Cardiac fibroblast (primary cell): ENCODE measurements at regions not wholly inside any gene's neighbourhood (a gene's known extent, or its start where the extent isn't known, plus 50 kb on each side); places are given as distances from the start of the nearest gene placed in this dataset.

Experiments
- DNase-seq, 2 donors: peaks; one replicate each; pipeline versions ENCODE4 v3.0.0 to v3.0.0-alpha.2; 2010; ENCODE audit warnings: low read depth in 2 of 2
- H3K4me3 ChIP-seq, 2 donors: replicated peaks in 1 of 2; 1 replicate in 1 of 2; 2 replicates in 1 of 2; pipeline ENCODE4 v1.5.1; 2011; ENCODE audit warnings: low read depth in 2 of 2, low read length in 2 of 2, mild to moderate bottlenecking in 2 of 2, moderate library complexity in 1 of 2
- TF ChIP-seq, protein P1 (sequence below): IDR thresholded peaks from one replicate; pipeline ENCODE4 v1.5.1; 2011; ENCODE audit warnings: low read depth, mild to moderate bottlenecking, low read length, inconsistent platforms

DNA sequence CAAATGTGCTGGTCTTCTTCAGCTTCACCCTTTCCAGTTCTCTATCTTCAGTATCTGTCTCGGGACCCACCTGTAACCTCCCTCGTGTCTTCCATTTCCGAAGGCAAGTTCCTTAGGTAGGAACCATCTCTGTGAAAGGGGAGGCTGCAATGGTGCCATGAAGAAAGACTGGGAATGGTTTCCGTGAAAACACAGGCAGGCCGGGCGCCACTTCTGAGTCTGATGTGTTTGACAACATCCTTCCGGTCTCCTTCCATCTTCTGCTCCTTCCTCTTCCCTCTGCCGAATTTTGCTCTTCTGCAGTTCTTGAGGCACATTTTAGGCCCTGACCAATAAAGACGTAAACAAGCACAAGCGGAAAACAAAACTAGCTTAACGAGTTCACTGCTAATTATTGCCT is 328.0 kb downstream of the THBS2 start:
- no peak for DNase-seq
- TF ChIP-seq, protein P1, sequence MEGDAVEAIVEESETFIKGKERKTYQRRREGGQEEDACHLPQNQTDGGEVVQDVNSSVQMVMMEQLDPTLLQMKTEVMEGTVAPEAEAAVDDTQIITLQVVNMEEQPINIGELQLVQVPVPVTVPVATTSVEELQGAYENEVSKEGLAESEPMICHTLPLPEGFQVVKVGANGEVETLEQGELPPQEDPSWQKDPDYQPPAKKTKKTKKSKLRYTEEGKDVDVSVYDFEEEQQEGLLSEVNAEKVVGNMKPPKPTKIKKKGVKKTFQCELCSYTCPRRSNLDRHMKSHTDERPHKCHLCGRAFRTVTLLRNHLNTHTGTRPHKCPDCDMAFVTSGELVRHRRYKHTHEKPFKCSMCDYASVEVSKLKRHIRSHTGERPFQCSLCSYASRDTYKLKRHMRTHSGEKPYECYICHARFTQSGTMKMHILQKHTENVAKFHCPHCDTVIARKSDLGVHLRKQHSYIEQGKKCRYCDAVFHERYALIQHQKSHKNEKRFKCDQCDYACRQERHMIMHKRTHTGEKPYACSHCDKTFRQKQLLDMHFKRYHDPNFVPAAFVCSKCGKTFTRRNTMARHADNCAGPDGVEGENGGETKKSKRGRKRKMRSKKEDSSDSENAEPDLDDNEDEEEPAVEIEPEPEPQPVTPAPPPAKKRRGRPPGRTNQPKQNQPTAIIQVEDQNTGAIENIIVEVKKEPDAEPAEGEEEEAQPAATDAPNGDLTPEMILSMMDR, result no peak
- H3K4me3 ChIP-seq, result no peak overlapping the region

DNA sequence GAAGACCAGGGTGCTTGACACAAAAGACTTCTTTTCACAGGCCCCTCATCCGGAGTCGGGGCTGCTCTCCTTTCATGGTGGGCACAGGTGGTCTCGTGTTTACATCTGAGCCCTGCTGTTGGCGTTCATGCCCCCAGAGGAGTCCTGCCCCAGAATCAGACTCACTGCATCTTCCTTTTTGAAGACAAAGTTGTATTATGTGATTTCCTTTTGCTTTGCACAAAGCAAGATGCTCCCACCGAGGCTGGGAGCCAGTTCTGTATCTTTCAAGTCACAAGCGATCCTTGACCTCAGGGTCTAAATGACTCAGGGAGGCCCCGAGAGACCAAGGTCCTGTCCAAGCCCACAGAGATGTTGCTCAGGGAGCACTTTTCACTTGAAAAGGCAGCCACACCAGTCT is 330.5 kb downstream of the THBS2 start:
- TF ChIP-seq, protein P1, result no peak
- DNase-seq, result no peak
- H3K4me3 ChIP-seq, result no peak overlapping the region

DNA sequence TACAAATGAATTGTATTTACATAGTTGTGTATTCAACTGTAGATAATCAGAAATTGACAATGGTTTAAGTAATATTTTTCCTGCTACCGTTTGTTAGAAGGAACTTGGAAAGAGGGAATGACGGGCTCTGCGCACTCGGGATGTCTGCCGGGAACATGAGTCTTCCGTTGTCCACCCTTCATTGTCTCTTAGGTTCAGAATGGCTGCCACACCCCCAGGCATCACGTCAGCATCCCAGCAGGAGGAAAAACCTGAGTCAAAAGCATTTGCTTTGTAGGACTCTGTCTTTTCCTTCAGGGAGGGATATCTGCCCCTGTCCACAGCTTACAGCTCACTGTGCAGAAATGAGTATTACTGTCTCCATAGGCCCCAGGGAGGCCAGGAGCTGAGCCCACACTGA is 331.2 kb downstream of the THBS2 start:
- no peak for DNase-seq
- no peak overlapping the region for H3K4me3 ChIP-seq
- TF ChIP-seq, protein P1, result no peak

DNA sequence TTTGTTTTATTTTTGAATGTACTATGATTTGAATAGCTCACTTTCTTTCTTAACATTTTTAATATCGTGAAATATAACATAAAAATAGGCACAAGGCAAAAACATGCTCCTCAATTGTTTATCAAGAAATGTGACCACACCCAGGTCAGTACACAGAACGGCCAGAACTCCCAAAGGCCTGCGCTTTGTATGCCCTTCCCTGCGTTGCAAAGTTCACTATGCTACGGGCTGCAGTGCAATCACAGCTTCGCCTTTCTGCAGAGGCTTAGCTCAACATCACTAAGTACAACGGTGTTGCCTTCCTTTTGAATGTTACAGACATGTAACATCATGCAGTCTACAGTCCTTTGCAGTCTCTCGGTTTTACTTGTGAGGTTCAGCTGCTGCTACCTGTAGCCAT is 333.4 kb downstream of the THBS2 start:
- H3K4me3 ChIP-seq, result no peak overlapping the region
- DNase-seq, result no peak
- TF ChIP-seq, protein P1, result no peak

- TF ChIP-seq, protein P1, result no peak
- DNase-seq, result no peak
- H3K4me3 ChIP-seq, result no peak overlapping the region
These were observed 334.0 kb downstream of the THBS2 start for GRCh38 chr6:168919470-168920179.

- TF ChIP-seq, protein P1, result no peak
These were observed 337.0 kb downstream of the THBS2 start for GRCh38 chr6:168916576-168917211.

DNA sequence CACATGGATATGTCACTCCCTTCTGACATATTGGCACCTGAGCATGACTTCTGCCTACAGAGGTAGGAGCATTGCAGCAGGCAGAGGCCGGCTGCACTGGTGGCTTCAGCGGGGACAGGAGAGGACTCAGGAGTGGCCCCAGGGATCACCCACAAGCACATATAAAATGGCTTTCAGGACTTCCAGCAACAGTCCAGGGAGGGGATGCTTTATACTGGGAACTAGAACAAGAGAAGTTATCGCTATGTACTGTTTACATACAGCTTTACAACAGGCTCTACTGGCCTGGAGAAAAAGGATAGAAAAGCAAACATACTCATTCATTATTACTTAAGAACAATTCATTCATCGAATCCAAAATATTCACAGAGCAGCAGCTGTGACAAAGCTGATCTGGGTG is 337.8 kb downstream of the THBS2 start:
- TF ChIP-seq, protein P1, result no peak
- DNase-seq, result no peak
- H3K4me3 ChIP-seq, result no peak overlapping the region

More at GRCh38 chr6:168916576-168917211, 337.0 kb downstream of the THBS2 start:
- no peak overlapping the region for H3K4me3 ChIP-seq
- peak in 1 of 2 donors; percentile 59 for DNase-seq
